Kidney (tissue), 13 donors: ENCODE measurements at regions not wholly inside any gene's neighbourhood (a gene's known extent, or its start where the extent isn't known, plus 50 kb on each side); places are given as distances from the start of the nearest gene placed in this dataset.

ENCODE experiments used
- DNase-seq, 5 donors: peaks; one replicate each; pipeline ENCODE4 v3.0.0-alpha.2; 2013 to 2020
- FAIRE-seq: peaks from 2 replicates; lab custom pipeline; 2012; peaks lifted over from hg19 to GRCh38; lab: Jason Lieb, UNC
- H3K27ac ChIP-seq, 2 donors: one replicate each; pipeline ENCODE4 v1.7.0; 2013; ENCODE audit warnings: low read depth in 2 of 2, low read length in 2 of 2, inconsistent platforms in 1 of 2
- H3K27me3 ChIP-seq: one replicate; pipeline ENCODE4 v1.7.1; 2013; ENCODE audit warnings: low read length, inconsistent platforms; ENCODE audit not compliant: control insufficient read depth, insufficient read depth
- H3K36me3 ChIP-seq, 3 donors: one replicate each; pipeline versions ENCODE4 v1.7.0 to v1.7.1; 2013; ENCODE audit warnings: low read length in 3 of 3, control low read depth in 1 of 3, inconsistent platforms in 1 of 3; ENCODE audit not compliant: insufficient read depth in 3 of 3, control insufficient read depth in 2 of 3
- H3K4me1 ChIP-seq, 3 donors: one replicate each; pipeline versions ENCODE4 v1.7.0 to v1.7.1; 2013; ENCODE audit warnings: low read length in 3 of 3, inconsistent platforms in 1 of 3, low read depth in 1 of 3; ENCODE audit not compliant: control insufficient read depth in 2 of 3, insufficient read depth in 2 of 3
- H3K4me3 ChIP-seq, 3 donors: one replicate each; pipeline versions ENCODE4 v1.7.0 to v1.8.1; 2013; ENCODE audit warnings: low read length in 3 of 3, control low read depth in 1 of 3, inconsistent platforms in 1 of 3
- H3K9ac ChIP-seq, 3 donors: one replicate each; pipeline versions ENCODE4 v1.7.0 to v1.7.1; 2013; ENCODE audit warnings: low read length in 3 of 3, control low read depth in 1 of 3, inconsistent platforms in 1 of 3
- H3K9me3 ChIP-seq, 3 donors: one replicate each; pipeline versions ENCODE4 v1.7.0 to v1.7.1; 2013; ENCODE audit warnings: low read length in 3 of 3, control low read depth in 1 of 3, inconsistent platforms in 1 of 3; ENCODE audit not compliant: control insufficient read depth in 2 of 3, insufficient read depth in 1 of 3
- intact Hi-C: fragments of 100-400 bp; cut with DNase I; formaldehyde crosslinking; loops from one replicate; pipeline ENCODE4 v1.11.1; 2022
- TF ChIP-seq, protein P1 (sequence below): IDR thresholded peaks from 3 replicates; pipeline ENCODE4 v1.5.1; 2012; ENCODE audit warnings: mild to moderate bottlenecking, moderate library complexity, borderline replicate concordance; ENCODE audit not compliant: insufficient read depth; ENCODE audit errors: extremely low read depth
- donor health status: control.
- donor health status: control.
- donor health status: control.
- donor health status: control.
- donor health status: control.
- donor health status: DM: yes; HTN: yes; CAD: no.
- donor health status: Normal renal cell carcinoma (clear cell type).

DNA sequence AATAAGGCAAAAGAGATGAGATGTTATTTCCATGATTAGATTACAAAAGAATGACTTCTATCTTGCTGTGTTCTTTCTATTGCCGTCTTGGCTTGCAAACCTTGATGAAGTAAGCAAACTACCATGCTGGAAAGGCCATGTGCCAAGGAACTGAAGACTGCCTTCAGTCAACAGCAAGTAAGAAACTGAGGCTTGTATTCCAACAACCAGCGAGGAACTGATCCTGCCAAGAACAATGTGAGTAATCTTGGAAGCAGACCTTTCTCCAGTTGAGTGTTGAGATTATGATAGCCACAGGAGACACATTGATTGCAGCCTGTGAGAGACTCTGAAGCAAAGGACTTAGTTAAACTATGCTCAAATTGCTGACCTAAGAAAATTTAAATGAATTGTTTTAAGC lies 164.6 kb upstream of the GRM3 start:
- TF ChIP-seq, protein P1, sequence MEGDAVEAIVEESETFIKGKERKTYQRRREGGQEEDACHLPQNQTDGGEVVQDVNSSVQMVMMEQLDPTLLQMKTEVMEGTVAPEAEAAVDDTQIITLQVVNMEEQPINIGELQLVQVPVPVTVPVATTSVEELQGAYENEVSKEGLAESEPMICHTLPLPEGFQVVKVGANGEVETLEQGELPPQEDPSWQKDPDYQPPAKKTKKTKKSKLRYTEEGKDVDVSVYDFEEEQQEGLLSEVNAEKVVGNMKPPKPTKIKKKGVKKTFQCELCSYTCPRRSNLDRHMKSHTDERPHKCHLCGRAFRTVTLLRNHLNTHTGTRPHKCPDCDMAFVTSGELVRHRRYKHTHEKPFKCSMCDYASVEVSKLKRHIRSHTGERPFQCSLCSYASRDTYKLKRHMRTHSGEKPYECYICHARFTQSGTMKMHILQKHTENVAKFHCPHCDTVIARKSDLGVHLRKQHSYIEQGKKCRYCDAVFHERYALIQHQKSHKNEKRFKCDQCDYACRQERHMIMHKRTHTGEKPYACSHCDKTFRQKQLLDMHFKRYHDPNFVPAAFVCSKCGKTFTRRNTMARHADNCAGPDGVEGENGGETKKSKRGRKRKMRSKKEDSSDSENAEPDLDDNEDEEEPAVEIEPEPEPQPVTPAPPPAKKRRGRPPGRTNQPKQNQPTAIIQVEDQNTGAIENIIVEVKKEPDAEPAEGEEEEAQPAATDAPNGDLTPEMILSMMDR: no peak
- DNase-seq (no peak), FAIRE-seq (no peak)
- H3K9ac ChIP-seq: no peak overlapping the region
- H3K4me3 ChIP-seq: no peak overlapping the region
- H3K9me3 ChIP-seq: no peaks in the 10 kb centered on the region
- no peaks in the 10 kb centered on the region for H3K36me3 ChIP-seq
- no peaks in the 10 kb centered on the region for H3K27me3 ChIP-seq
- H3K4me1 ChIP-seq: no peaks in the 10 kb centered on the region
- no peak overlapping the region for H3K27ac ChIP-seq
- intact Hi-C loops: no loop called here

- FAIRE-seq (no peak), DNase-seq (no peak)
- Histone ChIP-seq H3K9me3 (no peaks in the 10 kb centered on the region), H3K4me1 (no peaks in the 10 kb centered on the region), H3K27me3 (no peaks in the 10 kb centered on the region), H3K27ac (no peak overlapping the region), H3K36me3 (no peaks in the 10 kb centered on the region), H3K9ac (no peak overlapping the region), H3K4me3 (no peak overlapping the region)
- TF ChIP-seq, protein P1: no peak
- intact Hi-C loops: no loop called here
These were observed 166.3 kb upstream of the GRM3 start for GRCh38 chr7:86477343-86477935.

DNA sequence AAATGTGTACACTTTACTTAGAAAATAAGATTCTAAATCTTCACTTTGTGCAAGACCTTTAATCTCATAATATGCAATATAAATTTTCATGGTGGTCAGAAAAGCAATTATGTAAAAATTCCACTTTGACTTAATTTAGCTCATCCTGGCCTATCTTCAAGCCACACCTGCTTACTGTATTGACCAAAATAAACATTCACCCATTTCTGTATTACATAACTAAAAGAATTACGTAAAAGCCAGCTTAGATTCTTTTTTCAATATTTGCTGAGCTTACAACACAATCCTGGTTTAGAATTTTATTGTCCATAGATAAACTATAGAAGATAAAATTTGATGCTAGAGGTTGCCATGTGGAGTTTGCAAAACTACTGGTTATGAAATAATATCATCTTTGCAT lies 172.9 kb upstream of the GRM3 start:
- no peak overlapping the region for H3K9ac ChIP-seq
- DNase-seq (no peak), FAIRE-seq (no peak)
- no peaks in the 10 kb centered on the region for H3K4me1 ChIP-seq
- no peaks in the 10 kb centered on the region for H3K9me3 ChIP-seq
- TF ChIP-seq, protein P1: no peak
- intact Hi-C loops: no loop called here
- no peak overlapping the region for H3K27ac ChIP-seq
- no peaks in the 10 kb centered on the region for H3K36me3 ChIP-seq
- H3K27me3 ChIP-seq: no peaks in the 10 kb centered on the region
- no peak overlapping the region for H3K4me3 ChIP-seq
